B cell (primary cell): ENCODE measurements at regions not wholly inside any gene's neighbourhood (a gene's known extent, or its start where the extent isn't known, plus 50 kb on each side); places are given as distances from the start of the nearest gene placed in this dataset.

Source experiments
- ATAC-seq: fragments of 200-7000 bp; cut with Tn5 transposase; one replicate; pipeline ENCODE4 v1.10.0; 2021; ENCODE audit warnings: low read depth, mild to moderate bottlenecking, moderate number of reproducible peaks, moderate library complexity
- CTCF ChIA-PET: fragments of 350-600 bp; sonication (Branson Sonifier 250); formaldehyde crosslinking; loops from one replicate; lab custom pipeline; 2021; ENCODE audit warnings: antibody characterized with exemption, inconsistent platforms; lab: Charles Lee
- POLR2A ChIA-PET: fragments of 350-600 bp; sonication (Branson Sonifier 250); formaldehyde crosslinking; loops from one replicate; lab custom pipeline; 2021; ENCODE audit warnings: antibody characterized with exemption; lab: Charles Lee
- DNase-seq: peaks from one replicate; pipeline ENCODE4 v3.0.0; 2013
- H2AFZ ChIP-seq: 2 replicates; pipeline ENCODE4 v1.6.1; 2012; ENCODE audit warnings: mild to moderate bottlenecking, low read depth, low read length; ENCODE audit not compliant: insufficient read depth, poor library complexity, severe bottlenecking
- H3K27ac ChIP-seq, 2 donors: 1 replicate in 1 of 2; 2 replicates in 1 of 2; pipeline ENCODE4 v1.5.1; 2012 to 2013; ENCODE audit warnings: low read length in 2 of 2, mild to moderate bottlenecking in 2 of 2, moderate library complexity in 1 of 2
- H3K27me3 ChIP-seq, 4 experiments: fragments of 200-600 bp in 1 of 4; sonication (generic) in 1 of 4; replicated peaks in 1 of 4; 1 replicate in 2 of 4; 2 replicates in 2 of 4; pipeline versions ENCODE4 v1.6.1 to v1.7.0; 2013 to 2016; ENCODE audit warnings: low read length in 3 of 4, mild to moderate bottlenecking in 2 of 4, mixed read lengths in 1 of 4, moderate library complexity in 1 of 4; ENCODE audit not compliant: insufficient read depth in 4 of 4, control insufficient read depth in 3 of 4; ENCODE audit errors: control extremely low read depth in 1 of 4
- H3K36me3 ChIP-seq, 2 experiments: replicated peaks in 1 of 2; 1 replicate in 1 of 2; 2 replicates in 1 of 2; pipeline versions ENCODE4 v1.6.1 to v1.7.1; 2013; ENCODE audit warnings: low read length in 1 of 2; ENCODE audit not compliant: insufficient read depth in 2 of 2, control insufficient read depth in 1 of 2; ENCODE audit errors: control extremely low read depth in 1 of 2, extremely low read depth in 1 of 2
- H3K4me1 ChIP-seq, 2 donors: fragments of 200-600 bp in 1 of 2; sonication (generic) in 1 of 2; 1 replicate in 1 of 2; 2 replicates in 1 of 2; pipeline versions ENCODE4 v1.5.1 to v1.6.1; 2013 to 2017; ENCODE audit warnings: low read length in 2 of 2; ENCODE audit not compliant: control insufficient read depth in 2 of 2, insufficient read depth in 2 of 2
- H3K4me2 ChIP-seq: replicated peaks from 2 replicates; pipeline ENCODE3; 2012; ENCODE audit warnings: mild to moderate bottlenecking, low read depth, low read length; ENCODE audit not compliant: poor library complexity, severe bottlenecking
- H3K4me3 ChIP-seq, 5 experiments: fragments of 200-600 bp in 1 of 5; sonication (generic) in 1 of 5; 1 replicate in 3 of 5; 2 replicates in 2 of 5; pipeline versions ENCODE4 v1.5.1 to v1.7.0; 2011 to 2016; ENCODE audit warnings: low read length in 4 of 5, mild to moderate bottlenecking in 4 of 5, low read depth in 2 of 5, control low read depth in 1 of 5, moderate library complexity in 1 of 5; ENCODE audit not compliant: insufficient read depth in 1 of 5; ENCODE audit errors: control extremely low read depth in 1 of 5, extremely low read depth in 1 of 5
- H3K79me2 ChIP-seq: fragments of 200-600 bp; sonication (generic); one replicate; pipeline ENCODE4 v1.6.0; 2016; ENCODE audit warnings: low read length; ENCODE audit not compliant: control insufficient read depth, insufficient read depth
- H3K9ac ChIP-seq: fragments of 200-600 bp; sonication (generic); 2 replicates; pipeline ENCODE4 v1.6.1; 2017; ENCODE audit warnings: mild to moderate bottlenecking, low read length, moderate library complexity
- H3K9me3 ChIP-seq, 3 donors: one replicate each; pipeline versions ENCODE4 v1.6.1 to v1.7.1; 2013; ENCODE audit warnings: low read length in 2 of 3; ENCODE audit not compliant: control insufficient read depth in 2 of 3, insufficient read depth in 1 of 3; ENCODE audit errors: control extremely low read depth in 1 of 3
- H4K20me1 ChIP-seq: 2 replicates; pipeline ENCODE4 v1.6.0; 2012; ENCODE audit warnings: mild to moderate bottlenecking, low read length; ENCODE audit not compliant: insufficient read depth, control insufficient read depth, poor library complexity, severe bottlenecking
- H3K27ac Mint-ChIP-seq: one replicate; pipeline ENCODE4 v1.8.0; 2021; ENCODE audit warnings: mixed read lengths
- H3K27me3 Mint-ChIP-seq: one replicate; pipeline ENCODE4 v1.8.0; 2021; ENCODE audit warnings: mixed read lengths
- H3K4me1 Mint-ChIP-seq: one replicate; pipeline ENCODE4 v1.8.0; 2021; ENCODE audit warnings: mixed read lengths
- H3K4me3 Mint-ChIP-seq: one replicate; pipeline ENCODE4 v1.8.0; 2021; ENCODE audit warnings: mixed read lengths
- H3K9me3 Mint-ChIP-seq: one replicate; pipeline ENCODE4 v1.8.0; 2022; ENCODE audit warnings: mixed read lengths; ENCODE audit not compliant: insufficient read depth
- EZH2 ChIP-seq: IDR thresholded peaks from 2 replicates; pipeline ENCODE4 v1.6.1; 2012; ENCODE audit warnings: borderline replicate concordance, low read depth, mild to moderate bottlenecking, moderate library complexity, low read length; ENCODE audit not compliant: insufficient read depth, poor library complexity, severe bottlenecking
- WGBS: methylation state at CpG from one replicate; pipeline ENCODE4 v1.1.5; 2013; ENCODE audit warnings: missing lambda C conversion rate; ENCODE audit not compliant: insufficient coverage; 5-methylcytosine and 5-hydroxymethylcytosine counted together
- intact Hi-C: fragments of 100-400 bp; cut with micrococcal nuclease; formaldehyde crosslinking; loops from one replicate; pipeline ENCODE4 v1.10.0; 2022
- TF ChIP-seq, protein P1 (sequence below): fragments of 200-600 bp; IDR thresholded peaks from one replicate; pipeline ENCODE4 v1.8.0; 2022; ENCODE audit warnings: antibody characterized with exemption, mild to moderate bottlenecking

GRCh38 chr10:118116362-118116714, 69.6 kb upstream of the RAB11FIP2 start:
- POLR2A ChIA-PET = no interaction called here

DNA sequence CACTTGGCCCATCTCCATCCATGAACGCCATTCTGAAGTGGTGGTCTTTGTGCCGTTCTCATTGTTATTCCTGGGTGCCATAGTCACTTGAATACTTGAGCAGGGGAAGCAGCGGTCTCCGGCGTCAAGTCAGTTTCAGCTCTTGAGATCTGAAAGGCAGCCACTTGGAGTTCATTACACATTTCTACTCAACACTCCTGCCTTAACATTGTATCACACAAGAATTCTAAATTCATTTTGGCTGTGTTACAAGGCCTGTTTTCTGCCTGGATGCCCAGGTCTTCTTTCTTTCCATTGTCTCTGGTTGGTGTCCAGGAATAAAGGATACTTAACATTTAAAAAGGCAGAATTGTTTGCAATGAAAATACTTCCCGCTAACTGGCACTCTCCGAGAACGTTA, 69.0 kb upstream of the RAB11FIP2 start:
- H3K27me3 ChIP-seq = no peaks in the 10 kb centered on the region
- ATAC-seq (no peak), DNase-seq (no peak)
- Mint-ChIP-seq H3K27ac (no peak overlapping the region), H3K9me3 (no peaks in the 10 kb centered on the region), H3K4me1 (no peaks in the 10 kb centered on the region), H3K27me3 (peaks cover 19% of the 10 kb centered on the region), H3K4me3 (no peak overlapping the region)
- H3K4me2 ChIP-seq = no peak overlapping the region
- WGBS = 95% methylated on average over 8 of the region's 8 CpGs
- ChIA-PET CTCF (no interaction called here), POLR2A (no interaction called here)
- H2AFZ ChIP-seq = no peak overlapping the region
- H3K36me3 ChIP-seq = no peaks in the 10 kb centered on the region
- H3K4me3 ChIP-seq = no peak overlapping the region
- intact Hi-C loops = no loop called here
- H3K9me3 ChIP-seq = no peaks in the 10 kb centered on the region
- H3K4me1 ChIP-seq = no peaks in the 10 kb centered on the region
- no peaks in the 10 kb centered on the region for H4K20me1 ChIP-seq
- no peak for TF ChIP-seq EZH2
- TF ChIP-seq, protein P1, sequence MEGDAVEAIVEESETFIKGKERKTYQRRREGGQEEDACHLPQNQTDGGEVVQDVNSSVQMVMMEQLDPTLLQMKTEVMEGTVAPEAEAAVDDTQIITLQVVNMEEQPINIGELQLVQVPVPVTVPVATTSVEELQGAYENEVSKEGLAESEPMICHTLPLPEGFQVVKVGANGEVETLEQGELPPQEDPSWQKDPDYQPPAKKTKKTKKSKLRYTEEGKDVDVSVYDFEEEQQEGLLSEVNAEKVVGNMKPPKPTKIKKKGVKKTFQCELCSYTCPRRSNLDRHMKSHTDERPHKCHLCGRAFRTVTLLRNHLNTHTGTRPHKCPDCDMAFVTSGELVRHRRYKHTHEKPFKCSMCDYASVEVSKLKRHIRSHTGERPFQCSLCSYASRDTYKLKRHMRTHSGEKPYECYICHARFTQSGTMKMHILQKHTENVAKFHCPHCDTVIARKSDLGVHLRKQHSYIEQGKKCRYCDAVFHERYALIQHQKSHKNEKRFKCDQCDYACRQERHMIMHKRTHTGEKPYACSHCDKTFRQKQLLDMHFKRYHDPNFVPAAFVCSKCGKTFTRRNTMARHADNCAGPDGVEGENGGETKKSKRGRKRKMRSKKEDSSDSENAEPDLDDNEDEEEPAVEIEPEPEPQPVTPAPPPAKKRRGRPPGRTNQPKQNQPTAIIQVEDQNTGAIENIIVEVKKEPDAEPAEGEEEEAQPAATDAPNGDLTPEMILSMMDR = no peak
- H3K79me2 ChIP-seq = no peaks in the 10 kb centered on the region
- H3K27ac ChIP-seq = no peak overlapping the region
- no peak overlapping the region for H3K9ac ChIP-seq

More at GRCh38 chr10:118116362-118116714, 69.6 kb upstream of the RAB11FIP2 start:
- WGBS = 20% methylated on average over 1 of the region's 6 CpGs
- Mint-ChIP-seq H3K4me3 (no peak overlapping the region), H3K4me1 (no peaks in the 10 kb centered on the region), H3K27me3 (peaks cover 19% of the 10 kb centered on the region), H3K27ac (no peak overlapping the region), H3K9me3 (no peaks in the 10 kb centered on the region)
- Histone ChIP-seq H3K9ac (no peak overlapping the region), H3K9me3 (no peaks in the 10 kb centered on the region), H3K4me3 (no peak overlapping the region), H2AFZ (no peak overlapping the region), H3K79me2 (no peaks in the 10 kb centered on the region), H3K27me3 (no peaks in the 10 kb centered on the region), H4K20me1 (no peaks in the 10 kb centered on the region), H3K27ac (no peak overlapping the region), H3K4me1 (no peaks in the 10 kb centered on the region), H3K36me3 (no peaks in the 10 kb centered on the region), H3K4me2 (no peak overlapping the region)
- ATAC-seq = no peak
- no peak for DNase-seq
- intact Hi-C loops = no loop called here
- no peak for TF ChIP-seq EZH2
- TF ChIP-seq, protein P1 = no peak
- CTCF ChIA-PET = no interaction called here
